ENCODE measurements at regions not wholly inside any gene's neighbourhood (a gene's known extent, or its start where the extent isn't known, plus 50 kb on each side); places are given as distances from the start of the nearest gene placed in this dataset.
A peak's percentile ranks its signal among the peaks of the same experiment; 100 is the strongest.

DNA sequence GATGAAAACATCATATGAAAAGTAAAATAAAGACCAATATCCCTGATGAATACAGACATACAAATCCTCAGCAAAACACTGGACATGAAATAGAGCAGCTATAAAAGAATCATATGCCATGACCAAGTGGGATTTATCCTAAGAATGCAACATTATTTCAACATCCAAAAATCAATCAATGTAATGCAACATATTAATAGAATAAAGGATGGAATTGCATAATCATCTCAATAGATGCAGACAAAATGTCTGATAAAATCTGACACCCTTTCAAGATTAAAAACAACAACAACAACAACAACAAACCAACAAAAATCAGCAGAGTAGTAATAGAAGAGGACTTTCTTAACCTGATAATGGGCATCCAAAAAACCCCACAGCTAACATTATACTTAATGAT, 63.8 kb upstream of the IL1R1 start:
- TF ChIP-seq, protein P1, sequence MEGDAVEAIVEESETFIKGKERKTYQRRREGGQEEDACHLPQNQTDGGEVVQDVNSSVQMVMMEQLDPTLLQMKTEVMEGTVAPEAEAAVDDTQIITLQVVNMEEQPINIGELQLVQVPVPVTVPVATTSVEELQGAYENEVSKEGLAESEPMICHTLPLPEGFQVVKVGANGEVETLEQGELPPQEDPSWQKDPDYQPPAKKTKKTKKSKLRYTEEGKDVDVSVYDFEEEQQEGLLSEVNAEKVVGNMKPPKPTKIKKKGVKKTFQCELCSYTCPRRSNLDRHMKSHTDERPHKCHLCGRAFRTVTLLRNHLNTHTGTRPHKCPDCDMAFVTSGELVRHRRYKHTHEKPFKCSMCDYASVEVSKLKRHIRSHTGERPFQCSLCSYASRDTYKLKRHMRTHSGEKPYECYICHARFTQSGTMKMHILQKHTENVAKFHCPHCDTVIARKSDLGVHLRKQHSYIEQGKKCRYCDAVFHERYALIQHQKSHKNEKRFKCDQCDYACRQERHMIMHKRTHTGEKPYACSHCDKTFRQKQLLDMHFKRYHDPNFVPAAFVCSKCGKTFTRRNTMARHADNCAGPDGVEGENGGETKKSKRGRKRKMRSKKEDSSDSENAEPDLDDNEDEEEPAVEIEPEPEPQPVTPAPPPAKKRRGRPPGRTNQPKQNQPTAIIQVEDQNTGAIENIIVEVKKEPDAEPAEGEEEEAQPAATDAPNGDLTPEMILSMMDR (IDR thresholded peaks at IDR 0.05; ENCODE audit: low read depth, low read length) = no peak
- no peak for DNase-seq (ENCODE audit: extremely low read depth, low read depth)

DNA sequence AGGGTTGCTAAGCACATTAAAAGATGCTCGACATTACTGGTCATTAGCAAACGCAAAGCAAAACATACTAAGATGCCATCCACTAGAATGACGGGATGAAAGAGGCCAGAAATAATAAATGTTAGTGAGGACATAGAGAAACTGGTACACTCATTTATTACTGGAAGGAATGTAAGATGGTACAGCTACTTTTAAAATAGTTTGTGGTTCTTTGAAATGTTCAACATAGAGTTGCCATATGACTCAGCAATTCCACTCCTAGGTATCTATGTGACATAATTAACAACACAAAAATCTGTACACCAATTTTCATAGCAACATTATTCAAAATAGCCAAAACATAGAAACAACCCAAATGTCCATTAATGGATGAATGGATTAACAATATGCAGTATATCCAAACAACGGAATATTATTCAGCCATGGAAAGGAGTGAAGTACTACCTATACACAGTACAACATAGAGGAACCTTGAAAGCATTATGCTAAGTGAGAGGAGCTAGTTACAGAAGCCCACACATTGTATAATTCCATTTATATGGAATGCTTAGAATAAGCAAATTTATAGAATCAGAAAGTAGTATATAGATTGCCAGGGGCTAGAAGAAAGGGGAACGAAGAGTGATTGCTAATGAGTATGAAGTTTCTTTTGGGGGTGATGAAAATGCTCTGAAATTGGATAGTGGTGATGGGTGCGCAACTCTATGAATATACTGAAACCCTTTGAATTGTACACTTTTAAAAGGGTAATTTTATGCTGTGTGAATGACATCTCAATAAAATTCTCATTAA, 61.9 kb upstream of the IL1R1 start:
- TF ChIP-seq, protein P1 (IDR thresholded peaks at IDR 0.05; ENCODE audit: low read depth, low read length) = no peak
- no peak for DNase-seq (ENCODE audit: extremely low read depth, low read depth)

DNA sequence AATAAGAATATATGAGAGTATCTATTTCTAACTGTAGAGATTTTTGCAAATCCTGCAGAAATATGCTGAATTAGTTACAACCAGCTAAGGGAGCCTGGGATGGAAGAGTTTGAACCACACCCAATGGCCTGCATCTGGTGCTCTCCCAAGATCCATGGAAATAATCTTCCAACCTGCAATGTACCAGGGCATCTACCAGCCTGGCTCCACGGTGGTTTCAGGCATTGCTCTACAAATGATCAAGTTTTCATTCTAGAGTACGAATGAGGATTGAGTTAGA, 61.4 kb upstream of the IL1R1 start:
- no peak for DNase-seq (ENCODE audit: extremely low read depth, low read depth)
- TF ChIP-seq, protein P1 (IDR thresholded peaks at IDR 0.05; ENCODE audit: low read depth, low read length) = no peak

DNA sequence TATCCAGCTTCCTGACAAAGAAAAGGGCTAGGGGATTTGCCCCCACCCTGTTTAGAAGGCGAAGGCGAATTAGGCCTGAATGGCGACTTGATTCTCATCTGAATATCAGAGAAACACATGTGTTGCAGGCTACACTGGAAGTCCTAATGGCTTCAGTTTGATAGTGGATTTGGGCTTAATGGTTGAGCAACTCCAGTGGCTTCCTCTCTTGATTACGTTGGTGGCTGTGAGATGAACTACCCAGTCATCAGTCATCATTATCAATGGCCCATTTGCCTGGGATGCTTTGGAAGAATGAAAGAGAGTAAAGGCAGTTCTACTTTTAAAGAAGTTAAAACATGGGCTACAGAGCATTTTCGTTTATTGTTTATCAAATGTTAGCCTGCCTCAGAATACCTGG, 60.9 kb upstream of the IL1R1 start:
- DNase-seq (ENCODE audit: extremely low read depth, low read depth) = no peak
- TF ChIP-seq, protein P1 (IDR thresholded peaks at IDR 0.05; ENCODE audit: low read depth, low read length) = no peak

DNA sequence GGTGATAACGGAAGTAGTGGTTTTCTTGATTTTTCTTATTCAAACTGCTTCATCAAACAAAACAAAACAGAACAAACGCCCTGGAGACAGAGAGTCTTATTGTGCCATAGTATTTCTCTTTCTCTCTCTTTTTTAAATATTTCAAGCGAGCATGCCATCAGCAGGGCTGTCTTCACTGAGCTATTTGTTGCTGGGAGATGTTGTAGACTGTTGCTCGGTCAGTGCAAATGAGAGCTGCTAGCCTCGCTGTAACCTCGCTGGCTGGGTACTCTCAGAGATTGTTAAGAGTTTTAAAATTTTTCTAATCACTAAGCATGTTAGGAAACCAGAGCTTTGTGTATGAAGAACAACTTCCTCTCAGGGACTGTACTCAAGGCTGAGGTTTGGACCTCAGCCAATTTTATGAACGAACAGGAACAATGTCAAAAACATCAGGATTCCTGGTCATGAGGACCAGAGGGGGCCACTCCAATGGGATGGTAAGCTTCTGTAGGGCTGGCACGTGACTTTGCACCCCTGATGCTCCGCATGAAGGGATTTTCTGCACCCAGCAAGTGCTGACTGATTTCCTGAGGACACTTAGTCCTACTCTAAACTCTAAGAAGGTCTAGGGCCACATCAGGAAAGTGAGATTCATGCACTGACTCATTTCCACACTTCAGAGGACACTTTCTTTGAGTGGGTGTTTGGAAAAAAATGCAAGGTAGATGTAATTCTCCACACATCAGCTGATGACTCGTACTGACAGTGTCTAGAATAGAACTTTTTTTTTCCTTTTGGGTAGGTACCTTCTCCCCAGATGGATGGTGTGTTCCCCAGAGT, 59.8 kb upstream of the IL1R1 start:
- TF ChIP-seq, protein P1 (IDR thresholded peaks at IDR 0.05; ENCODE audit: low read depth, low read length) = no peak
- DNase-seq (ENCODE audit: extremely low read depth, low read depth) = peak; percentile 55

DNA sequence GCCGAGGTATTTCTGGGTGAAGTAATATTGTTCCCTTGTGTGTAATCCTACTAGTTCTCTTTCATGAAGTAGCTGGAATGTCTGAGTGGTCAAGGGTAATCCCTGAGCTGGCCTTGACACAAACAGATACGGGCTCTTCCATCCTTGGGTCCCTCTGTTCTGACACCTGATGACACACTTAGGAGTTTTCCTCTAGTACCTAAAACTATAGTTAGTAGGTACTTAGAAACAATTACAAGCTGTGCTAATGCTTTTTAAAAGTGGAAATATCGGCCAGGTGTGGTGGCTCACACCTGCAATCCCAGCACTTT, 59.2 kb upstream of the IL1R1 start:
- TF ChIP-seq, protein P1 (IDR thresholded peaks at IDR 0.05; ENCODE audit: low read depth, low read length) = no peak
- no peak for DNase-seq (ENCODE audit: extremely low read depth, low read depth)

DNA sequence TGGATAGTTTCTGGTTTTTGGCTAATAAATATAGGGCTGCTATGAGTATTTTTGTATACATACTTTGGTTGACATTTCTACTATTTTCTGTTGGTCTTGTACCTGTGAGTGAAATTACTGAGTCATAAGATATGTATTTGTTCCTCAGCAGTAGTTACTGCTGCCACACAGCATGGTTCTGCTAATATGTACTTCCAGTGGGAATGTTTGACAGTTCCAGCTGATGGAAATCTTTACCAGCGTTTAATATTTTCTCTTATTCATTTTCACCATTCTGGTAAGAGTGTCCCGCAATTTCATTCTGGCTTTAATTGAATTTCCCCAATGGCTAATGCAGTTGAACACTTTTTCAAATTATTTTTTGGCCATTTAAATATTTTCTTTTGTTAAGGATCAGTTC, 57.9 kb upstream of the IL1R1 start:
- DNase-seq (ENCODE audit: extremely low read depth, low read depth) = no peak
- TF ChIP-seq, protein P1 (IDR thresholded peaks at IDR 0.05; ENCODE audit: low read depth, low read length) = no peak
